ENCODE measurements at regions not wholly inside any gene's neighbourhood (a gene's known extent, or its start where the extent isn't known, plus 50 kb on each side); places are given as distances from the start of the nearest gene placed in this dataset.

DNA sequence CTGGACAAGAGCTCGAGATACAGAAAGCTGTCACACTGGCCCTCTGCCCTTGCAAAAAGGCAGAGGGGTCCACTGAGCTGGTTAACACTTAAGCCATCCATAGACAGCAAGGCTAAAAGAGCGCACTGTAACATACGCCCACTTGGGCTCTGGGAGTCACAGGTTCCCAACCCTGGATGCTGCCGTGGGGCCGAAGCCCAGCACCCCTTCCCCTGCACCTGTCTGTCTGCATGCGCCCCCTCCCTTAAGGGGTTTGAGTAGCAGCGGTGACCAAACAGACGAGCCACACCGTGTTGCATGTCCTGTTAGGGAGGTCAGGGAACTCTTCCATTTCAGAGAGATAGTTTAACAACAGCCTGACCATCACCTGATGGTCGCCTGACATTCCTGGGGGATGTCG is 138.4 kb upstream of the GALNTL6 start:
- TF ChIP-seq POLR2AphosphoS5 (IDR thresholded peaks at IDR 0.05) (no peak), TAF1 (IDR thresholded peaks at IDR 0.05; ENCODE audit: low read depth) (no peak), MXI1 (conservative IDR thresholded peaks at IDR 0.05; ENCODE audit: poor library complexity, severe bottlenecking) (no peak)
- Histone ChIP-seq H3K27me3 (ENCODE audit: insufficient read depth, low read depth, low read length) (no peaks in the 10 kb centered on the region), H3K79me2 (replicated peaks; ENCODE audit: insufficient read depth, low read length) (no peaks in the 10 kb centered on the region), H3F3A (ENCODE audit: insufficient read depth, low read length, poor library complexity, severe bottlenecking) (no peaks in the 10 kb centered on the region), H3K9me2 (ENCODE audit: insufficient read depth, low read length) (no peaks in the 10 kb centered on the region), H4K20me1 (ENCODE audit: insufficient read depth) (no peaks in the 10 kb centered on the region), H3K9ac (ENCODE audit: low read length) (no peak overlapping the region), H3K9me3 (ENCODE audit: low read length) (no peaks in the 10 kb centered on the region), H3K4me3 (ENCODE audit: low read length) (no peak overlapping the region), H2AFZ (ENCODE audit: low read depth, low read length) (no peak overlapping the region), H3K36me3 (ENCODE audit: insufficient read depth, low read length) (no peaks in the 10 kb centered on the region), H3K4me2 (ENCODE audit: low read length) (no peak overlapping the region), H3K27ac (ENCODE audit: low read length) (no peak overlapping the region)

- H3K9ac ChIP-seq (ENCODE audit: low read length): no peak overlapping the region
- no peak overlapping the region for H2AFZ ChIP-seq (ENCODE audit: low read depth, low read length)
- H4K20me1 ChIP-seq (ENCODE audit: insufficient read depth): no peaks in the 10 kb centered on the region
Measured at GRCh38 chr4:171668403-171668802, 144.8 kb upstream of the GALNTL6 start.

DNA sequence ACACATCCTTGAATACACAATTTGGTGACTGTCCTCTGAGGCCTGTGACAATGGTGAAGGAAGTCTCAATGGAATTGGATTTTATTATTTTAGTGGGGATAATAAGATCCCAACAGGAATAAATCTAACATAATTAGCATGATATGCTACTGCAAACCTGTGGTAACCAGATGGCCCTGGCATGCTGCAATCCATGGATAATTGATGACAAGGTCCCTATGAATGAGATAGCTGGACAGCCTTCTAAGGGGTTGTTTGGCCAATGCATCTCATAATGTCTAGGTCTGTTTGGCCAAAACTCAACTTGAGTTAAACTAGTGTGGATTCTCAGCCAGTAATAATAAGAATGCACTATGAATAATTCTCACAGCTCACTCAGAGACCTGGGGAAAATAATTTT is 145.3 kb upstream of the GALNTL6 start:
- no peaks in the 10 kb centered on the region for H3K9me3 ChIP-seq (ENCODE audit: low read length)
- H3K27ac ChIP-seq (ENCODE audit: low read length): no peak overlapping the region
- H2AFZ ChIP-seq (ENCODE audit: low read depth, low read length): no peak overlapping the region
- no peak overlapping the region for H3K9ac ChIP-seq (ENCODE audit: low read length)
- no peaks in the 10 kb centered on the region for H3K36me3 ChIP-seq (ENCODE audit: insufficient read depth, low read length)
- no peaks in the 10 kb centered on the region for H3K79me2 ChIP-seq (replicated peaks; ENCODE audit: insufficient read depth, low read length)
- H3K27me3 ChIP-seq (ENCODE audit: insufficient read depth, low read depth, low read length): no peaks in the 10 kb centered on the region
- no peak for TF ChIP-seq POLR2AphosphoS5 (IDR thresholded peaks at IDR 0.05)
- no peak for TF ChIP-seq MXI1 (conservative IDR thresholded peaks at IDR 0.05; ENCODE audit: poor library complexity, severe bottlenecking)
- no peak for TF ChIP-seq TAF1 (IDR thresholded peaks at IDR 0.05; ENCODE audit: low read depth)
- no peak for TF ChIP-seq RAD21 (conservative IDR thresholded peaks at IDR 0.05)
- TF ChIP-seq, protein P1, sequence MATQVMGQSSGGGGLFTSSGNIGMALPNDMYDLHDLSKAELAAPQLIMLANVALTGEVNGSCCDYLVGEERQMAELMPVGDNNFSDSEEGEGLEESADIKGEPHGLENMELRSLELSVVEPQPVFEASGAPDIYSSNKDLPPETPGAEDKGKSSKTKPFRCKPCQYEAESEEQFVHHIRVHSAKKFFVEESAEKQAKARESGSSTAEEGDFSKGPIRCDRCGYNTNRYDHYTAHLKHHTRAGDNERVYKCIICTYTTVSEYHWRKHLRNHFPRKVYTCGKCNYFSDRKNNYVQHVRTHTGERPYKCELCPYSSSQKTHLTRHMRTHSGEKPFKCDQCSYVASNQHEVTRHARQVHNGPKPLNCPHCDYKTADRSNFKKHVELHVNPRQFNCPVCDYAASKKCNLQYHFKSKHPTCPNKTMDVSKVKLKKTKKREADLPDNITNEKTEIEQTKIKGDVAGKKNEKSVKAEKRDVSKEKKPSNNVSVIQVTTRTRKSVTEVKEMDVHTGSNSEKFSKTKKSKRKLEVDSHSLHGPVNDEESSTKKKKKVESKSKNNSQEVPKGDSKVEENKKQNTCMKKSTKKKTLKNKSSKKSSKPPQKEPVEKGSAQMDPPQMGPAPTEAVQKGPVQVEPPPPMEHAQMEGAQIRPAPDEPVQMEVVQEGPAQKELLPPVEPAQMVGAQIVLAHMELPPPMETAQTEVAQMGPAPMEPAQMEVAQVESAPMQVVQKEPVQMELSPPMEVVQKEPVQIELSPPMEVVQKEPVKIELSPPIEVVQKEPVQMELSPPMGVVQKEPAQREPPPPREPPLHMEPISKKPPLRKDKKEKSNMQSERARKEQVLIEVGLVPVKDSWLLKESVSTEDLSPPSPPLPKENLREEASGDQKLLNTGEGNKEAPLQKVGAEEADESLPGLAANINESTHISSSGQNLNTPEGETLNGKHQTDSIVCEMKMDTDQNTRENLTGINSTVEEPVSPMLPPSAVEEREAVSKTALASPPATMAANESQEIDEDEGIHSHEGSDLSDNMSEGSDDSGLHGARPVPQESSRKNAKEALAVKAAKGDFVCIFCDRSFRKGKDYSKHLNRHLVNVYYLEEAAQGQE (IDR thresholded peaks at IDR 0.05; ENCODE audit: borderline replicate concordance): no peak
- TF ChIP-seq, protein P2, sequence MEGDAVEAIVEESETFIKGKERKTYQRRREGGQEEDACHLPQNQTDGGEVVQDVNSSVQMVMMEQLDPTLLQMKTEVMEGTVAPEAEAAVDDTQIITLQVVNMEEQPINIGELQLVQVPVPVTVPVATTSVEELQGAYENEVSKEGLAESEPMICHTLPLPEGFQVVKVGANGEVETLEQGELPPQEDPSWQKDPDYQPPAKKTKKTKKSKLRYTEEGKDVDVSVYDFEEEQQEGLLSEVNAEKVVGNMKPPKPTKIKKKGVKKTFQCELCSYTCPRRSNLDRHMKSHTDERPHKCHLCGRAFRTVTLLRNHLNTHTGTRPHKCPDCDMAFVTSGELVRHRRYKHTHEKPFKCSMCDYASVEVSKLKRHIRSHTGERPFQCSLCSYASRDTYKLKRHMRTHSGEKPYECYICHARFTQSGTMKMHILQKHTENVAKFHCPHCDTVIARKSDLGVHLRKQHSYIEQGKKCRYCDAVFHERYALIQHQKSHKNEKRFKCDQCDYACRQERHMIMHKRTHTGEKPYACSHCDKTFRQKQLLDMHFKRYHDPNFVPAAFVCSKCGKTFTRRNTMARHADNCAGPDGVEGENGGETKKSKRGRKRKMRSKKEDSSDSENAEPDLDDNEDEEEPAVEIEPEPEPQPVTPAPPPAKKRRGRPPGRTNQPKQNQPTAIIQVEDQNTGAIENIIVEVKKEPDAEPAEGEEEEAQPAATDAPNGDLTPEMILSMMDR (IDR thresholded peaks at IDR 0.05; ENCODE audit: poor library complexity, severe bottlenecking): no peak
- TF ChIP-seq EP300 (conservative IDR thresholded peaks at IDR 0.05; ENCODE audit: poor library complexity, severe bottlenecking): no peak
- TF ChIP-seq EZH2 (IDR thresholded peaks at IDR 0.05; ENCODE audit: borderline replicate concordance, insufficient read depth, low read length, poor library complexity, severe bottlenecking): no peak
- TF ChIP-seq SMC3 (conservative IDR thresholded peaks at IDR 0.05; ENCODE audit: poor library complexity): no peak
- no peak overlapping the region for H3K4me3 ChIP-seq (ENCODE audit: low read length)
- H4K20me1 ChIP-seq (ENCODE audit: insufficient read depth): no peaks in the 10 kb centered on the region
- H3K4me2 ChIP-seq (ENCODE audit: low read length): no peak overlapping the region
- H3F3A ChIP-seq (ENCODE audit: insufficient read depth, low read length, poor library complexity, severe bottlenecking): no peaks in the 10 kb centered on the region
- H3K9me2 ChIP-seq (ENCODE audit: insufficient read depth, low read length): no peaks in the 10 kb centered on the region

More at GRCh38 chr4:171668403-171668802, 144.8 kb upstream of the GALNTL6 start:
- no peaks in the 10 kb centered on the region for H3F3A ChIP-seq (ENCODE audit: insufficient read depth, low read length, poor library complexity, severe bottlenecking)
- no peak overlapping the region for H3K4me2 ChIP-seq (ENCODE audit: low read length)
- no peaks in the 10 kb centered on the region for H3K79me2 ChIP-seq (replicated peaks; ENCODE audit: insufficient read depth, low read length)
- H3K27ac ChIP-seq (ENCODE audit: low read length): no peak overlapping the region
- no peaks in the 10 kb centered on the region for H3K9me2 ChIP-seq (ENCODE audit: insufficient read depth, low read length)
- H3K9me3 ChIP-seq (ENCODE audit: low read length): no peaks in the 10 kb centered on the region
- no peaks in the 10 kb centered on the region for H3K36me3 ChIP-seq (ENCODE audit: insufficient read depth, low read length)
- TF ChIP-seq, protein P1 (IDR thresholded peaks at IDR 0.05; ENCODE audit: borderline replicate concordance): no peak
- no peaks in the 10 kb centered on the region for H3K27me3 ChIP-seq (ENCODE audit: insufficient read depth, low read depth, low read length)
- H3K4me3 ChIP-seq (ENCODE audit: low read length): no peak overlapping the region
